ENCODE measurements at regions not wholly inside any gene's neighbourhood (a gene's known extent, or its start where the extent isn't known, plus 50 kb on each side); places are given as distances from the start of the nearest gene placed in this dataset.

DNA sequence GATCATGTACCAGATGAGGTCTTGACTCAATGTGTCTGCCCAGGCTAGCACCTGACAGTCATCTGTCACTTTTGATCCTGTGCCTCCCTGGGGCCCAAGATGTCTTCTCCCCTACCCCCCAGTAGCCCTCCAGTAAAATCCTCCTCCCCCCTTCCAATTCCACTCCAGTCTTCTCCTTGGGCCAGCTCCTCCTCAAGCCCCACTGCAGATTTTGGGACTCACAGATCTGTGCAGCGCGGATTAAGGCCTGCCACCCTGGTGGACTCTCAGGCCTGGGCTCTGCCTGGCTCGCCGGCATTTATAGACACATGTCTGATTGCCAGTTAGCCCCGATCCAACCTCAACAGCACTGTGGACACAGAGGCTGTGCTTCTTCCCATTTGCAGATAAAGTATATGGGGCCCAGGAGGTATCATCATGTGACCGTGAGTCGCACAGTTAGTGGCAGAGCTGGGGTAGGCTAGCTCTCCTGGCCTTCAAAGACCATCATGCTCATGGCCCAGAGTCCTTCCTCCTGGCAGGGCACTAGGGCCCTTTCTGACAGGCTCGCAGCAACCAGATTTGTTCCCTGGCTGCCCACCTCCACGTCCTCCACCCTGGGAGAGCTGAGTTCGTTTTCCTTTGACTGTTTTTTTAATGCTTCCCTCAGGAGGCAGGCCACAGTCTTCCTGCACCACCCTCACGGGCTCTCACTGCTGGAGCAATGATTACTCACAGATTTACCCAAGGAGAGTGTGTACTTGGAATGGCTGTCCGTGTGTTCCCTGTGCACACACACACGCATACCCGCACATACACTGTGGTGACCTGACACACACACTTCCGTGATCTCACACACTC, 98.3 kb upstream of the DIO3 start:
- DNase-seq: no peak

DNA sequence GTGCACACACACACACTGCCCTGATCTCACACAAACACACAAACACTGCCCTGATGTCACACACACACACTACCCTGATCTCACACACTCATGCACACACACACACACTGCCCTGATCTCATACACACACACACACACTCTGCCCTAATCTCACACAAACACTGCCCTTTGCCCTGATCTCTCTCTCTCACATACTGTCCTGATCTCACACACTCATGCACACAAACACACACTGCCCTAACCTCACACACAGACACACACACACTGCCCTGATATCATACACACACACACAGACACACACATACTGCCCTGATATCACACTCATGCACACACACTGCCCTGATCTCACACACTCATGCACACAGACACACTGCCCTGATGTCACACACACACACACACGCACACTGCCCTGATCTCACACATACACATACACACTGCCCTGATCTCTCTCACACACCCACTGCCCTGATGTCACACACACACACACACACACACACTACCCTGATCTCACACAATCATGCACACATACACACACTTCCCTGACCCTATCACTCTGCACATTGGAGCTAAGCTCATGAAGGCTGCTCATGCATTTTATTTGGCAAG, 97.6 kb upstream of the DIO3 start:
- no peak for DNase-seq

DNA sequence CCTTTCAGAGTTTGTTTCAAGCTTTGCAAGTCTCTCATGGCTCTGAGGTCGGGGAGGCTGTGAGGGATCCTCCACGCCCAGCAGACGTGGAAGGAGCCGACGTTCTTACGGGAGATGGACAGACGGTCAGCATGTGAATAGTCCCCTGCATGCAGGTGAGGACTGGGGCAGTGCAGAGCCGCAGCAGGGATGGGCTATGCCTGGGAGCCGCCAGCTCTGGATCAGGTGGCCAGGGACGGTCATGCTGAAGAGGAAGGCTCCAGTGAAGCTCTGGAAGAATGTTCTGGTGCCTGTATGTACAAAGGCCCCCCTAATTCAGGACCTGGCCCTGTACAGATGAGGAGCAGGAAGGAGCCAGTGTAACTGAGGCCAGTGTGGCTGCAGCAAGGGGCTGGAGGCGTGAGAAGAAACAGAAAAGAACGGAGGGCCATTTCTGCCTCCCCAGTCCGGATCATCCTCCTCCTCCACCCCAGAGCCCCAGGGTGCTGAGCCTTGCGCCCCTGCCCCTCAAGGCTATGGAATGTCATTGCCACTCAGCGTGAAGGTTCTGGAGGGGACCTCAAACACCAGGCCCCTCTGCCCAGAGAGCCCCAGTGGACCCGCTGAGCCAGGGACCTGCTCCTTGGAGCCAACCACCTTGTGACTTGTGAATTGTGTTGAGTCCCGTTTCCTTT, 96.8 kb upstream of the DIO3 start:
- no peak for DNase-seq

DNA sequence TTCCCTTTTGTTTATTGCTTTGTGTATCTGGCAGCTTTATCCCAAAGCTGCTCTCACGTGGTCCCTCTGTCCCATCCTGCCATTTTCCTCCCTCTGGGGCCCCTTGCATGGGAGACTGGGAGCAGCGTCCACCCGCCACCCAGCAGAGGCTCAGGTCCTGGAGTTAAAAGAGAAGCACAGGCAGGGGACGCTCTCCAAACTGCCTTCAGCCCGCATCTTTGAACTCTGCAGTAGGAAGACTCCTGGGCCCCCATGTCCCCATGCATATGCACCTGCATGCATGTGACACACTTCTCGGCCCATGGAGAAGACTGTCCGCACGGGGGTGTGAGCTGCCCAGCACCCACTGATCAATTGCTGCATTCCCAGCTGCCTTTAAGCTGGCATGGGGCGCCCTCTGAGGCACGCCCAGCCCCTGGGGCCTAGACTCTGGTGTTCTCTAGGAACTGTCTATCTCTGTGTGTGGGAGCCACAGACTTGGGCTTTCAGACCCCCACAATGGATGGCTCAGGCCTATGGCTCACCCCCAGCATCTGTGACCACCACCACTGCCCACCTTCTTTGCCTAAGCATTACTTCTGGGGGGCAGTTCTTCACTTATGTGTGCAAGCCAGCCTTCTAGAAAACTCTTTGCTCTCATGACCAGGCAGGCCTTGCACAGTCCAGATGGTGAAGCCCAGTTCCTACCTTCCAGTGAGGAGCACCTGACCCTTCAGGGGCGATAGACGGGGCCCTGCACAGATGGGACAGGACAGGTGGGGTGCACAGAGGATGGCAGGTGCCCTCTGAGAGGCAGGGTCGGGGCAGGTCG, 96.1 kb upstream of the DIO3 start:
- DNase-seq: no peak

DNA sequence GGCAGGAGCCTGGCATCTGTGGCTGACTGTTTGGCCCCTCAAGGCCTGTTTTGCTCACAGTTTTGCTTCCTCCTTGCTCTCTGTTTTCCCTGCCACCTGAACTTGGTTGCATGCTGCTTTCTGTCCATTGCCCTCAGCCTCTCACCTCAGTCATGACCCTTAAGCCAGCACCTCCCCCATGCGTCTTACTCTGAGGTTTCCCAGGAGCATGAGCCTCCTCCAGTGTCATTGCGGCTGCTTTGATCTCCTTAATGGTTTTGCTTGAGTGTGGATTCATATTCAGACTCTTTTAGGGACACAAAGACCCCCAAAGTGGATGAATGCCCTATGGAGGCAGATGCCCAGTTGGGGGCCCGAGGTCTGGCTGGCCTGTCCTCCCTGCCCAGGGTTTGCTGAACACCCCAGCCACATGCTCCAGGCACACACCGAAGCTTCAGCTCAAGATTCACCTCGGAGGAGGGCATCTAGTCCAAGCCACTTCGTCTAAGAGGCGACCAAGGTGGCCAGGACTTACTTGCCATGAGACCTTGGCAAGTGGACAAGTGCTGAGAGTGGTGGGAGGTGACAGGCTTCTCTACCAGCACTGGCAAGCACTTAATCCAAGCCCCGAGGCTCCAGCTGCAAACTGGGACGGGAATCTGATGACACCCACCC, 95.4 kb upstream of the DIO3 start:
- no peak for DNase-seq

DNA sequence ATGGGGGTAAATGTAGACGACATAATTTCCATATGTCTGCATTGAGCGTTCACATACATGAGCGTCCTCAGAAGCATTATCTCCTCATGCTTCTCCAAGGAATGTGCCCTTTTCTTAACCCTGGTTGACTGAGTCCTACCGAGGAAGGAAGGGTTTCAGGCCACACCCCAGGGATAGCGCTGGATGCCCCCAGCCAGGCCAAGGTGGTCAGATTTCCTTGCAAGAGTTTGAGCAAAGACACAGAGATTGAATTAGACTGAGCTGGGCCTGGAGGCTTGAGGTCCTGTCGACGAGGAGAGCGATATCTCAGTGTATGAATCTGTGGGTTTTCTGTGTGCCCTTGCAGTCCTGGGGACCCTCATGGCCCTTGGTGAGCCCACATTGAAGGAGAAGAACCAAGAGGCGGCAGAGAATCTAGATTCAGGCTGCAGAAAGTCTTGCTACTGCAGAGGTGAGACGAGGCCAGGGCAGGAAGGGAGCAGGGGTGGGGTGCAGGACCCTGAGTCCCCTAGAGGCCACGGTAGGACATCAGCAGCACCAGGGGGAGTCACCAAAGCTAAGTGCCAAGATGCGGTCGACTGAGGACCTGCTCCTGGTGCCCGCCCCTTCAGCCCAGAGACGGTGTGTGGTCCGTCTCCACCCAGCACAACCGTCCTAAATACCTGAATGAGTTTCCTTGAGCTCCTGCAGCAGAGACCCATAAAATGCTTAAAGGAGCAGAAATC, 94.7 kb upstream of the DIO3 start:
- DNase-seq: no peak

DNA sequence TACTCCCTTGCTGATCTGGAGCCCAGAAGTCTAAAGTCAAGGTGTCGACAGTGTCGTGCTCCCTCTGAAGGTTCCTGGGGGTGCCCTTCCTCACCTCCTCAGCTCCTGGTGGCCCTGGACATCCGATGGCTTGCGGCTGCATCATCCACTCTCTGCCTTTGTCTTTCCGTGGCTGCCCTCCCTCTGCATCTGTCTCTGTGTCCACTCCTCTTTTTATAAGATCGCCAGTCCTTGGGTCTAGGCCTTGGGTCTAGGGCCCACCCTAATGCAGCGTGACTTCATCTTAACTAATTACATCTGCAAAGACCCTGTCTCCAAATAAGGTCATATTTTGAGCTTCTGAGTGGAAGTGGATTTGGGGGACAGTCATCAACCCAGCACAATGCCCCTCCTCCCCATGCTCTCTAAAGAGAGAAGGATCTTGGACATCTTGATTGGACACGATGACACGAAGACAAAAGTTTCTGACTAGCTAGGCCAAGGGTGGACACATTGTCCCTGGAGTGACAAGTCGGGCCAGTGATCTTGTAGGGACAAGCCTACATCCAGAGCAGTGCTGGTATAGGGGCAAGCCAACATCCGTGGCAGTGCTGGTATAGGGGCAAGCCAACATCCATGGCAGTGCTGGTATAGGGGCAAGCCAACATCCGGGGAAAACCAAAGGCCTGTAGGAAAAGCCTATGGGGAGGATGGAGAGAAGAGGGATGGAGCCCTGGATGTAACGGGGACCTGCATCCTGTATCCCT, 93.9 kb upstream of the DIO3 start:
- DNase-seq: no peak

DNA sequence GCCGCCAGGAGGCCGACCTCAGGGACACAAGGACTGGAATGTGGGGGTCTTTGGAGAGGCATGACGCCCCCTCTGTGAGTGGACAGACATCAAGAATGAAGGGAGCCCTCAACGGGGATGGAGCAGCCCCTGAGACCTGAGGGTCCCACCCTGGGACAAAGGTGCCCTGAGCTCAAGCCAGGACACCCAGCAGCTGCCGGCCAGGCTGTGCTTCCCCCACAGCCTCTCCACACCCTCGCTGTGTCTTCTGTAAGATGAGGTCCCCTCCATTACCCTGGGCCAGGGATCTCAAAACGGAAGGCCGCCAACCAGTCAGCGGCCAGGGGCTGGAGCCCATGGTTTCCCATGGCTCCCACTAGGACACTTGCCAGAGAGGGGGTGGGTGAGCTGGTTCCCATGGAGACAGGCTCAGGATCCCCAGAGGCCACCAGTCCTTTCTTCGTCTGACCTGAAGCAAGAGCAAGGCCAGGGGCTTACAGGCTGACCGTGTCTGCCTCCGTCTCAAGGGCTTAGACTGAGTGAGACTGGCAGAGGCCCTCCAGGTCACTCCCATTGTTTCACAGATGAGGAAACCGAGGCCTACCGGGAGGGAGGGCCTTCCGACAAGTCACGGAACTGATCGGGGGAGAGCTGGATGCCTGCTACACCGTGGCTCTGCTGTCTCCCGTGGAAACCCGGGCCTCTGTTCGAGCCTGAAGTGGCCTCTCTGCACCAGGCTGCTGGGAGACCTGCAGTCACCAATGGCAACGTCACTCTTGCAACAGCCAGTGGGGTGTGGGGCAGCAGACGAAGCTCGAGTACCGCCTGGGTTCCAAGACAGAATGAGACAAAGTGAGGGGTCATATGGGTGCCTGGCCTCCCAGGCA, 91.7 kb upstream of the DIO3 start:
- DNase-seq: no peak

DNA sequence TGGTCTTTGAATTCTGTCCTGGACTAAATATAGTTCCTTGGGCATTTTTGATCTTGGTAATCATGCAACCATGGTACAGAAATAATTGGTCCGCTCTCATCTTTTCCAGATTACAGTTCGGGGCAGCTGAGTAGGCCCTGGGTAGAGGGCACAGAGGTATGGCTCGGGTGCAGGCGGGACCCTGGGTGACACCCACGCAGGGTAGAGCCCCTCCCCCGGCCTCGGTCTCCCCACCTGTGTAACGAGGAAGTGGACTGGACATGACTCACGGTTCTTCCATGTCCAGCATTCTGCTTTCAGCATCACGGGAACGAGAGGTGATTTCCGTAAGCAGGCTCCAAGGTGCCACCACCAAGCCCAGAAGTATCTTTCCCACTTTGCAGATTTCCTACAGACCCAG, 91.0 kb upstream of the DIO3 start:
- DNase-seq: no peak

DNA sequence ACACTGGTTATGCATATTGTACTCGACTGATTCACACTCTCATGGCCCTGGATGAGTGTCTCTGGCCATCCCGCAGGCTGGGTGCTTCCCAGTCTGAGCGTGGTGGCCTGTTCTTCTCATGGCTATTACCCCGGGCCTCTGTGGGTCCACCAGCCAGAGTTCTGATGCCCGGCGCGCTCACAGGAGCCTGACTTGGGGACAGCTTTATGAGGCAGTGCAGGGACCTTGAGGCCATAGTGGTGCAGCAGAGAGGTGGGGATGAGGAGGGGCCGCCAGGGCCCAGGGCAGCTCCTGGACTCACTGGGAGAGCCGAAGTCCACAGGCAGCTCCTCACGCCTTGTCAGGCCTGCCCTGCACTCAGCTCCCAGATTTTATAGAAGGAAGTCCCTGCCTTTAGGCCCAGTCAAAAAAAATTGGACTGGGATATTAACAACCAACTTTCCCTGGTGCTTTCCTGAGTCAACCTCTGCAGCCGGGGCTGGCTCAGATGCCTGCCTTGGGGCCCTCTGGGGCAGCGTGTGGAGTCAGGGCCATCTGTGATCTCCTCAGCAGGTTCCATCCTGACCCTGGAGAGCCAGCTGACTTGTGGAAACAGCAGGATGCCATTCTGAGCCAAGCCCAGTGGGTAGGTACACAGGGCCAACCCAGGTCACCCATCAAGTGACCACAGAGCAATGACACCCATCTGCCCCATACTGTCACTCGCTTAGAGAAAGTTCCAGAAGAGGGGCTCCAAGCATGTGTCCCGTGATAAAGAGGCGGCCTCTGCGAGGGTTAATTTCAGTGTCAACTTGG, 89.4 kb upstream of the DIO3 start:
- no peak for DNase-seq

DNA sequence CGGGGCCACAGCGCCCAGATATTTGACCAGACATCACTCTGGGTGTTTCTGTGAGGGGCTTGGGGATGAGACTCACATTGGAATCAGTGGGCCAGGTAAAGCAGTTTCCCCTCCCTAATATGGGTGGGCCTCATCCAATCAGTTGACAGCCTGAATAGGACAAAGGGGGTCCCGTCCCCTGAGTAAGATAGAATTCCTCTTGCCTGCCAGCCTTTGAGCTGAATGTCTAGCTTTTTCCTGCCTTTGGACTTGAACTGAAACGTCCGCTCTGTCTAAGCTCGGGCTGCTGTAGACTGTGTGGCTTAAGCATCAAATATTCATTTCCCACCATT, 88.8 kb upstream of the DIO3 start:
- no peak for DNase-seq

DNA sequence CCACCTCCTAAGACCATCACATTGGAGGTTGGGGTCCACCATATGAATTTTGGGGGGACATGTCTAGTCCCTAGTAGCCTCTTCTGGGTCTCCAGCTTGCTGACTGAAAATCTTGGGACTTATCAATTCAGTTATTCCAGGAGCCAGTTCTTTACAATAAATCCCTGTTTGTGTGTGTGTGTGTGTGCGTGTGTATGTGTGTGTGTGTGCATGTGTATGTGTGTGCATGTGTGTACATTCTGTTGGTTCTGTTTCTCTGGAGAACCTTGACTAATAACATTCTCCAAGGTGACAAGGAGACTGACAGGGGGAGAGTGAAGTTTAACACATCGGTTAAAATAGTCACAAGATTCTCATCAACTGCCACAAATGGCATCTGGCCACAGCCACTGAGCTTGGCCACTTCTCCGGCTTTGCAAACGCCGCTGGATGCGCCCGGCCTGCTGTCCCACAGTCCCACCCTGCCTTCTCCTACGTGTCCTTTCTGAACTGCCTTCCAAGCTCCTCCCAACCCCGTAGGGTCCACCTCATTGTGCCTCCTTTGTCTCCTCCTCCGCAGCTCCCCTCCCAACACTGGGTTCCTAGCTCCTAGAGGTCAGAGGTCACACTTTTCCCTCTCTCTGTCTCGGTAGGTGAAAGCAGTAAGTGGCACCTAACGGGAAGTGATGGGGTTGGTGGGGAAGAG, 88.1 kb upstream of the DIO3 start:
- no peak for DNase-seq

DNA sequence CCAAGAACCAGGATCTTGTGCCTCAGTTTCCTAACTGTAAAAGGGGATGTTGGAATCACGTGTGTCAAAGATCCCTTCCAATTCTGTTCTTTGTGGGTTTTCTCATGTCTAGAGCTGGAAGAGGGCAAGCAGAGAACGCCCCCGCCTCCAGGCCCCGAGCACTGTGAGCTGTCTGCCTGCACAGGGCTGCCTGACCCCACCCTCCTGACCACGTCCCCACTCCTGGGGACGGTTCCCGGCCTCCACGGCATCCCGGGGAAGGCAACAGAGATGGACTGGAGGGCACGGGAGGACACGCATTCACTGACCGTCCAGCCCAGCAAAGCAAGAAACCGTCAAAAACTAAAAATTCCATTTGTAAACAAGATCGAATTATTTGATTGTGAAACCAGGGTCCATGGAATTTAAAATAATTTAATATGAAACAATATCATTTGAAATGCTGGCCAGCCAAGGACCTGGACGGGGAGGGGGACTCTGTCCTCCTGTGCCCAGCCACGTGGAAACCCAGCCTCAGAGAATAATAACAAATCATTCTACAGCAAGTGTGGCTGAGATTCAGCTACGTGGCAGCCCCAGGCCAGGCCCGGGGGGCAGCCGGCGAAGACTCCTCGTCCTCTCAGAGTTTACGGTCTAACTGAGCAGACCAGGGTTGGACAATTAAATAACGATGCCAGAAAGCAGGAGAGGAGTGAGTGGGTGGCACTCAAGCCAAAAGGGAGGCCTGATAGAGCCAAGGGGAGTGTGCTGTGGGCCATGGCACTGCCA, 87.3 kb upstream of the DIO3 start:
- no peak for DNase-seq

DNA sequence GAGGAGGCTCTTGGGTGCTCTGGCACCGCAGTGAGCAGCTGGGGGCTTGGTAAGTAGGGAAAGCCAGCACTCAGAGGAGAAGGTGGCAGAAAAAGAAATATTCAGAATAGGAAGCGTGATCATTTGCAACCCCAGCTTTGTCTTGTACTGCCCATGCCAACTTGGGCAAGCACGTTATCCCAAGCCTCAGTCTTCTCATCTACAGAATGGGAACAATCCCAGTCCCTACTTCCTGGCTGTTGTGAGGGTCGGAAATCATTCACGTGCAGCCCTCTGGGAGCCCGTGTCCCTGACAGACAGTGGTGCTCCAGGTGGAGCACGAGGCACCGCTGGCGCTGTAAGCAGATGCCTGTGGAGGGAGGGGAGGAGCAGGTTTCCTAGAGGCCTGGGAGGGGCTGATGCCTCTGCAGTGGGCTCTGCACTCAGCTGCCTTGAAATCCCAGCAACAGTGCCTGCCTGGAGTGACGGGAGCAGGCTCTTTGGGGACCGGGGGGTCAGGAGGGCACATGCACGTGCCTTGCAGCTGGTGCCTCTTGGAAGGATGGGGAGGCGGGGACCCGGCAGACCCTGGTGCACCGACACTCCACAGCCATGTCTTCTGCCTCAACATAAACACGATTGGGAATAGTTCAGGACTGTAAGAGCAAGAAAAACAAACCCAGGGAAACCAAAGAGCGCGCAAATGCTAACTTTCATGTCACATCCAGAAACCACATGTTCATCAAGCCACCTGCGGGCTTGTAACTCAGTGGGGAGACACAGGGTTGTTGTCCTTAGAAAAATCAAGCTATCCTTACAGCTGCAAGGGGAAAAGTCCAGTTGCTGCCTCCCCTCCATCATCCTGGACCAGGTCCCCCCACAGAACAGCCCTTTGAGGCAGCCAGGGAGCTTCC, 86.5 kb upstream of the DIO3 start:
- no peak for DNase-seq

DNA sequence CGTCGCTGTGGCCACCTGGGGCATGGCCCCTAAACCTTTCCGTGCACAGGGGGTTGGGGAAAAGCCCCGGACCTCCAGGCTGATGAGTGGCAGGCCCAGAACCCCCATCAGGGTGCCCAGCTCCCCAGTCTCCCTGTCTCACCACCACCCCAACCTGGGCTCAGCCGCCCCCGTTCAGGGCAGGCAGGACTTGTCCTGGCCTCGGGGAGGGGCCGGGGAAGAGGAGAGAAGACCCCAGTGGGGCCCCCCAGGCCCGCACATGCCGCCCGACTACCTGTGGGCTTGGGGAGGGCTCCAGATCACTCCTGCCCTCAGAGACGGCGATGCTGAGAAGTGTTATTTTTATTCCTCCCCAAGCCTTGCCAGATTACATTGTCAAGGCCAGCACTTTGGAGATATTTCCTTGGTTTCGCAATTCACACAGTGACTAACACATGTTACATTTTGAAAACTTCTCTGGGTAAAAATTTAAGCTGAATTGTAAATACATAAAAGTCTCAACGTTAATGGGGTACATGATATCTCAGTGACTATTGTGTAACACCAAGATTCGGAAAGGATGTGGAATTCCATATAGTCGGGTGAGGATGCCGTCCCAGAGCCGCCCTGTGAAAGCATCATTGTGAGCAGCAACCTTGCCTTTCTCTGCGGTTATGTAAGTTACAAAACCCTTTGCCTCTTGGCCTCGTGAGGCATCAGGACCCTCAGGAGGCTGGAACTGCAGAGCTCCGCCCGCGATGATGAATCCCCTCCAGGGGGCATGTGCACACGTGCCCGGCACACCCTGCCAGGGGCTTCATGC, 85.6 kb upstream of the DIO3 start:
- DNase-seq: no peak

DNA sequence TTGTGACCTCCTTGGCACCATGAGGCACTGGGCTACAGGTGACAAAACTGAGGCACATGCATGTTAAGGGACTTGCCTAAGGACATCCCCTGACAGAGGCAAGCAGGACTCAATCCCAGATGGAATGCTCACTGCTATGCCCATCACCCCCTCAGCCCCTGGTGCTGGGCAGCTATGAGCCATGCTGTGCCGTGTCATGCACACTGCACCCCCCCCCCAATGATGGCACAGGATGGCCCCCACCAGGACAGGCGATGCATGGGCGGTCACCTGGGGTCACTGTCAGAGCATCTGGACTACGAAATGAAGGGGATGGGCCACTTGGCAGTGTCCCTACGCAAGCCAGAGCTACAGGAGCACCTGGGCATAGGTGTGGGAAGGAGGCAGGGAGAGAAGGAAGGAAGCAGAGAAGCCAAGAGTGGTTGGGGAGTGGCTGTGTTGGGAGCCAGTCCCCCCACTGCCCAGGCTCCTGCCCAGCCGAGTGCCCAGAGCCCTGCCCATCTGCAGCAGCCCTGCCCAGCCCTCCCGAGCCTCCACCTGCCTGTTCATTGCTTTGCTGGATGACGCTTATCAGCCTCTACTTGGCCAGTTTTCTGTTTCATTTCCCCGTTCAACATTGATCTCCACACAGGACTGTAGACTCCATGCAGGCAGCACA, 84.9 kb upstream of the DIO3 start:
- no peak for DNase-seq

Data from NCI-H1105 treated with DMSO at 0.1 percent for 48 hours (cell line).